Endothelial cell of umbilical vein (primary cell): ENCODE measurements at regions not wholly inside any gene's neighbourhood (a gene's known extent, or its start where the extent isn't known, plus 50 kb on each side); places are given as distances from the start of the nearest gene placed in this dataset.

Experiments used
- BruUV-seq: library from RNA; stranded (reverse); fragments of 400-500 nt; replicated peaks from 2 replicates; lab custom pipeline; 2021; lab: Mats Ljungman, UMichigan
- CTCF ChIA-PET: fragments of 300-600, 350-600 bp; sonication (Branson Sonifier 250); formaldehyde crosslinking; loops from one replicate; lab custom pipeline; 2021; ENCODE audit warnings: antibody characterized with exemption, inconsistent platforms; lab: Charles Lee
- POLR2A ChIA-PET: fragments of 300-600, 350-600 bp; sonication (Branson Sonifier 250); formaldehyde crosslinking; loops from one replicate; lab custom pipeline; 2021; ENCODE audit warnings: antibody characterized with exemption, inconsistent platforms; lab: Charles Lee
- DNase-seq: peaks from one replicate; pipeline ENCODE4 v3.0.0-alpha.2; 2011; ENCODE audit warnings: low read depth, low spot score
- FAIRE-seq: peaks from 2 replicates; lab custom pipeline; 2011; peaks lifted over from hg19 to GRCh38; lab: Jason Lieb, UNC
- H2AFZ ChIP-seq: 2 replicates; pipeline ENCODE4 v1.6.0; 2012; ENCODE audit warnings: low read depth, low read length, control low read depth, inconsistent platforms
- H3K27ac ChIP-seq: 2 replicates; pipeline ENCODE4 v1.5.1; 2011; ENCODE audit warnings: low read depth, mild to moderate bottlenecking, control low read depth, low read length, moderate library complexity; ENCODE audit not compliant: insufficient read depth
- H3K27me3 ChIP-seq, 2 experiments: 2 replicates each; pipeline versions ENCODE4 v1.6.0 to v1.6.1; 2011; ENCODE audit warnings: low read length in 2 of 2, mixed read lengths in 1 of 2; ENCODE audit not compliant: control insufficient read depth in 2 of 2, insufficient read depth in 2 of 2
- H3K36me3 ChIP-seq, 2 experiments: 2 replicates in 1 of 2; 3 replicates in 1 of 2; pipeline ENCODE4 v1.5.1; 2011; ENCODE audit warnings: low read length in 2 of 2, mild to moderate bottlenecking in 1 of 2, moderate library complexity in 1 of 2; ENCODE audit not compliant: control insufficient read depth in 2 of 2, insufficient read depth in 2 of 2; ENCODE audit errors: extremely low read depth in 1 of 2
- H3K4me1 ChIP-seq: 3 replicates; pipeline ENCODE4 v1.5.1; 2011; ENCODE audit warnings: mild to moderate bottlenecking, low read length; ENCODE audit not compliant: control insufficient read depth, insufficient read depth; ENCODE audit errors: extremely low read depth
- H3K4me2 ChIP-seq: 2 replicates; pipeline ENCODE4 v1.6.1; 2011; ENCODE audit warnings: low read length, control low read depth, mixed read lengths; ENCODE audit not compliant: insufficient read depth
- H3K4me3 ChIP-seq, 3 experiments: fragments of 200-600 bp in 1 of 3; sonication (generic), shearing (Covaris generic) in 1 of 3; replicated peaks in 1 of 3; 2 replicates each; pipeline ENCODE4 v1.5.1; 2011 to 2016; ENCODE audit warnings: control low read depth in 3 of 3, low read length in 3 of 3, mild to moderate bottlenecking in 2 of 3, inconsistent platforms in 1 of 3, low read depth in 1 of 3, moderate library complexity in 1 of 3; ENCODE audit not compliant: insufficient read depth in 1 of 3
- H3K79me2 ChIP-seq: 2 replicates; pipeline ENCODE4 v1.6.0; 2012; ENCODE audit warnings: low read length, inconsistent platforms; ENCODE audit not compliant: control insufficient read depth, insufficient read depth
- H3K9ac ChIP-seq: replicated peaks from 2 replicates; pipeline ENCODE3; 2011; ENCODE audit warnings: low read length, control low read depth; ENCODE audit not compliant: insufficient read depth; ENCODE audit errors: extremely low read depth
- H3K9me1 ChIP-seq: replicated peaks from 3 replicates; pipeline ENCODE4 v1.6.0; 2011; ENCODE audit warnings: mild to moderate bottlenecking, low read length; ENCODE audit not compliant: control insufficient read depth, insufficient read depth; ENCODE audit errors: extremely low read depth
- H3K9me3 ChIP-seq: replicated peaks from 2 replicates; pipeline ENCODE4 v1.5.1; 2012; ENCODE audit warnings: low read length, inconsistent platforms; ENCODE audit not compliant: control insufficient read depth, insufficient read depth
- H4K20me1 ChIP-seq: replicated peaks from 2 replicates; pipeline ENCODE3; 2011; ENCODE audit warnings: mild to moderate bottlenecking, low read length; ENCODE audit not compliant: control insufficient read depth, insufficient read depth; ENCODE audit errors: extremely low read depth
- CTCF ChIP-seq, 2 donors: IDR thresholded peaks; 1 replicate in 1 of 2; 2 replicates in 1 of 2; pipeline ENCODE4 v1.5.1; 2011; ENCODE audit warnings: low read length in 2 of 2, mild to moderate bottlenecking in 2 of 2, moderate library complexity in 2 of 2, control low read depth in 1 of 2, inconsistent platforms in 1 of 2, low read depth in 1 of 2; ENCODE audit not compliant: insufficient read depth in 1 of 2; ENCODE audit errors: extremely low read depth in 1 of 2
- EZH2 ChIP-seq: IDR thresholded peaks from 2 replicates; pipeline ENCODE4 v1.6.1; 2012; ENCODE audit warnings: borderline replicate concordance, low read depth, mild to moderate bottlenecking, moderate library complexity, low read length, inconsistent platforms; ENCODE audit not compliant: severe bottlenecking
- FOS ChIP-seq: IDR thresholded peaks from 2 replicates; pipeline ENCODE4 v1.6.1; 2011; ENCODE audit warnings: mild to moderate bottlenecking, low read length, moderate library complexity, borderline replicate concordance; ENCODE audit not compliant: insufficient read depth
- GATA2 ChIP-seq: IDR thresholded peaks from 2 replicates; pipeline ENCODE4 v1.7.0; 2011; ENCODE audit warnings: low read depth, mild to moderate bottlenecking, moderate library complexity, mixed read lengths, low read length; ENCODE audit not compliant: insufficient read length, insufficient read depth
- JUN ChIP-seq: IDR thresholded peaks from 2 replicates; pipeline ENCODE4 v1.6.1; 2011; ENCODE audit warnings: borderline replicate concordance, low read depth; ENCODE audit not compliant: insufficient read length, insufficient read depth
- MYC ChIP-seq: IDR thresholded peaks from one replicate; pipeline ENCODE4 v1.6.1; 2011; ENCODE audit warnings: mild to moderate bottlenecking, low read depth, low read length
- POLR2A ChIP-seq: IDR thresholded peaks from 2 replicates; pipeline ENCODE4 v1.6.1; 2012; ENCODE audit warnings: low read depth, mild to moderate bottlenecking, control low read depth, low read length
- POLR2AphosphoS5 ChIP-seq: IDR thresholded peaks from 2 replicates; pipeline ENCODE4 v1.6.1; 2012; ENCODE audit warnings: low read depth, mild to moderate bottlenecking, control low read depth, low read length, moderate library complexity; ENCODE audit not compliant: insufficient read depth
- dilution Hi-C: fragments of 300-500 bp; cut with MboI; formaldehyde crosslinking; loops from one replicate; pipeline ENCODE4 v1.15.0; 2019; ENCODE audit warnings: low sequenced_read_pairs; ENCODE audit not compliant: extremely low pct_ligation_motif_present
- intact Hi-C: fragments of 100-400 bp; cut with micrococcal nuclease; formaldehyde crosslinking; loops from one replicate; pipeline ENCODE4 v1.10.0; 2022
- TF ChIP-seq, protein P1 (sequence below): IDR thresholded peaks from 2 replicates; pipeline ENCODE4 v1.6.1; 2011; ENCODE audit not compliant: insufficient read depth, insufficient read length

DNA sequence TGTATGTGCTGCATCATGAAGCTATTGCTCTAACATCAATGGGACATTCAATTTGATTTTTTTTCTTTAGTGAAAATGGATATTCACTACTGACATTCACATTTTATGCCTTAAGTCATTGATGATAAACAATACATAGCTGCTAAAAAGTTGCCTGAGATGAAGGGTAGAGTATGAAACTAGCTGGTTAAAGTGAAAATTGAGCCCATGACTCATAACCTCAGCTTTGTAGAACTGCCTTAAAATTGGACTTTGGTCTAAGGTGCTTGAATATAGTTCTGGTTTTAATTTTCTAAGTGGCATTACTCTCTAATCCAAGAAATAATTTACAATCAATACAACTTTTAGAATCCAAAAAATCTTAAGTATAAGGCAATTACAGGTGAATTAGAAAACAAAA, 740.4 kb upstream of the RIOK2 start:
- Histone ChIP-seq H3K27ac (no peak overlapping the region), H3K9ac (no peak overlapping the region), H3K9me3 (no peaks in the 10 kb centered on the region), H3K4me1 (no peaks in the 10 kb centered on the region), H3K9me1 (no peaks in the 10 kb centered on the region), H3K27me3 (no peaks in the 10 kb centered on the region), H3K4me3 (no peak overlapping the region), H4K20me1 (no peaks in the 10 kb centered on the region), H2AFZ (no peak overlapping the region), H3K36me3 (no peaks in the 10 kb centered on the region), H3K79me2 (no peaks in the 10 kb centered on the region), H3K4me2 (no peak overlapping the region)
- DNase-seq (no peak), FAIRE-seq (no peak)
- POLR2A ChIA-PET, result no interaction called here
- intact Hi-C loops, result no loop called here
- no TSS peak for BruUV-seq
- dilution Hi-C loops, result no loop called here
- CTCF ChIA-PET, result interaction anchor here (1.1 kb wide), 1 partner anchor 56 kb away, joined by 3 read pairs; no protein-coding TSS in a partner anchor
- TF ChIP-seq POLR2A, result no peak
- no peak for TF ChIP-seq GATA2
- TF ChIP-seq, protein P1, sequence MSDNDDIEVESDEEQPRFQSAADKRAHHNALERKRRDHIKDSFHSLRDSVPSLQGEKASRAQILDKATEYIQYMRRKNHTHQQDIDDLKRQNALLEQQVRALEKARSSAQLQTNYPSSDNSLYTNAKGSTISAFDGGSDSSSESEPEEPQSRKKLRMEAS, result no peak
- no peak for TF ChIP-seq CTCF (IDR thresholded peaks at IDR 0.05; ENCODE audit: extremely low read depth in 1 of 2, insufficient read depth in 1 of 2, low read depth in 1 of 2, low read length in 2 of 2)
- no peak for TF ChIP-seq JUN
- TF ChIP-seq POLR2AphosphoS5, result no peak
- no peak for TF ChIP-seq MYC
- TF ChIP-seq FOS, result no peak
- TF ChIP-seq EZH2, result no peak
